ENCODE measurements at regions not wholly inside any gene's neighbourhood (a gene's known extent, or its start where the extent isn't known, plus 50 kb on each side); places are given as distances from the start of the nearest gene placed in this dataset.

DNA sequence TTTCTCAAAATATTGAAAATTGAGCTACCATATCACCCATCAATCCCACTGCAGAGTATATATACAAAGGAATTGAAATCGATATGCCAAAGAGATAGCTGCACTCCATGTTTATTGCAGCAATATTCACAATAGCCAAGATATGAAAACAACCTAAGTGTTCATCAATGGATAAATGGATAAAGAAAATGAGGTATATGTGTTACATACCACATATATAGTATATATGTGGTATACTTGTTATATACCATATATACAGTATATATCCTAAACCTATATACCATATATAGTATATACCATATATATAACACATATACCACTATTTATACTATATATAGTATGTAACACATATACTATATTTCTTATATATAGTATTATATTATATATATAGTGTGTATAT is 313.3 kb downstream of the ZNF608 start:
- intact Hi-C loops (cut with DNase I, micrococcal nuclease) = no loop called here
- H3K36me3 ChIP-seq (ENCODE audit: low read depth) = no peaks in the 10 kb centered on the region
- TF ChIP-seq, protein P1, sequence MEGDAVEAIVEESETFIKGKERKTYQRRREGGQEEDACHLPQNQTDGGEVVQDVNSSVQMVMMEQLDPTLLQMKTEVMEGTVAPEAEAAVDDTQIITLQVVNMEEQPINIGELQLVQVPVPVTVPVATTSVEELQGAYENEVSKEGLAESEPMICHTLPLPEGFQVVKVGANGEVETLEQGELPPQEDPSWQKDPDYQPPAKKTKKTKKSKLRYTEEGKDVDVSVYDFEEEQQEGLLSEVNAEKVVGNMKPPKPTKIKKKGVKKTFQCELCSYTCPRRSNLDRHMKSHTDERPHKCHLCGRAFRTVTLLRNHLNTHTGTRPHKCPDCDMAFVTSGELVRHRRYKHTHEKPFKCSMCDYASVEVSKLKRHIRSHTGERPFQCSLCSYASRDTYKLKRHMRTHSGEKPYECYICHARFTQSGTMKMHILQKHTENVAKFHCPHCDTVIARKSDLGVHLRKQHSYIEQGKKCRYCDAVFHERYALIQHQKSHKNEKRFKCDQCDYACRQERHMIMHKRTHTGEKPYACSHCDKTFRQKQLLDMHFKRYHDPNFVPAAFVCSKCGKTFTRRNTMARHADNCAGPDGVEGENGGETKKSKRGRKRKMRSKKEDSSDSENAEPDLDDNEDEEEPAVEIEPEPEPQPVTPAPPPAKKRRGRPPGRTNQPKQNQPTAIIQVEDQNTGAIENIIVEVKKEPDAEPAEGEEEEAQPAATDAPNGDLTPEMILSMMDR (IDR thresholded peaks at IDR 0.05) = no peak
- H3K4me3 ChIP-seq = no peak overlapping the region
- peaks cover 3% of the 10 kb centered on the region for H3K9me3 ChIP-seq
- DNase-seq (no peak), ATAC-seq (no peak)
- H3K4me1 ChIP-seq (ENCODE audit: low read depth) = no peaks in the 10 kb centered on the region

DNA sequence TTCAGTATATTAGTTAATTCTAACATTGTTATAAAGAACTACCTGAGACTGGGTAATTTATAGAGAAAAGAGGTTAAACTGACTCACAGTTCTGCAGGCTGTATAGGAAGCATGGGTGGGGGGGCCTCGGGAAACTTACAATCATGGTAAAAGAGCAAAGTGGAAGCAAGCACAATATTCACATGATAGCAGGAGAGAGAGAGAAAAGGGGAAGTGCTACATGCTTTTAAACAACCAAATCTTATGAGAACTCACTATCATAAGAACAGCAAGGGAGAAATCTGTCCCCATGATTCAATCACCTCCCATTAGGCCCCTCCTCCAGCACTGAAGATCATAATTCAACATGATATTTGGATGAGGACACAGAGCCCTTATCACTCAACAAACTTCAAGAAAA is 324.9 kb downstream of the ZNF608 start:
- ATAC-seq (no peak), DNase-seq (no peak)
- no peaks in the 10 kb centered on the region for H3K4me1 ChIP-seq (ENCODE audit: low read depth)
- intact Hi-C loops (cut with DNase I, micrococcal nuclease) = no loop called here
- no peaks in the 10 kb centered on the region for H3K36me3 ChIP-seq (ENCODE audit: low read depth)
- H3K4me3 ChIP-seq = no peak overlapping the region
- peaks cover 4% of the 10 kb centered on the region for H3K9me3 ChIP-seq
- TF ChIP-seq, protein P1 (IDR thresholded peaks at IDR 0.05) = no peak

DNA sequence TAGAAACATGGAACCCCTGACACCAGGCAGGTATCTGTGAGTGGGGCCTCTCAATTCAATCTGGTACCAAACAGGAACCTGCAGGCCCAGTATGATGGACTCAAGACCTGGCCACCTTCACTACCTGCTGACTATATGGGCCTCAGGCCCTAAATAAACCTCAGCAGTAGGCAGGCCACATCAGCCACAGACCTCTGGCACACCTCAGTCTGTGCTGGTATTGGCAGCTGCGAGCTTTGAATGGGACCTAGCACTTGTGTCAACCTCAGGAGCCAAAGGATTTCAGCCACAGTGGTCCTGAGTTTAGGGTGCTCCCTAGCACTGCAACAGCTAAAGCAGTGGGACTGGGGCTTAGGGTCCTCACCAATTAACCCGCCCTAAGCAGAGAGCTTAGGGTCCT is 325.5 kb downstream of the ZNF608 start:
- intact Hi-C loops (cut with DNase I, micrococcal nuclease) = no loop called here
- no peaks in the 10 kb centered on the region for H3K36me3 ChIP-seq (ENCODE audit: low read depth)
- no peak overlapping the region for H3K4me3 ChIP-seq
- ATAC-seq (no peak), DNase-seq (no peak)
- TF ChIP-seq, protein P1 (IDR thresholded peaks at IDR 0.05) = no peak
- H3K9me3 ChIP-seq = peaks cover 4% of the 10 kb centered on the region
- no peaks in the 10 kb centered on the region for H3K4me1 ChIP-seq (ENCODE audit: low read depth)

DNA sequence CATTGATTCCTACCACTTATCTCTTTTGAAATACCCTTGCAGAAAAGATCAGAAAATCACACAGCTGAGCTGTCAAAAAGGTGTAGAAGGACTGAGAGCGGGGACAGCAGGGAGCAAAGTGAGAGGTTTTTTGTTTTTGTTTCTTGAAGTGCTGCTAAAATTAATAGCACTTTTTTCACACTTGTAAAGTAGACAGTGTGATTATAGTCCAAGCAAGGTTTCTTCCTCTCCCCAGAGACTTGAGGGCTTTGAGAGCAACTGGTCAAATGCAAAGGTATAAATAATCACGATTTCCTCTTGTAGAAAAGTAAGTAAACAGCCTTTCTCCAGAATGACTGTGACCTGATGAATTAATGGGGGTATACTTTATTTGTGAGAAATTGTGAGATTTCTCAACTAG is 326.9 kb downstream of the ZNF608 start:
- ATAC-seq = no peak
- TF ChIP-seq, protein P1 (IDR thresholded peaks at IDR 0.05) = no peak
- DNase-seq = no peak
- no peak overlapping the region for H3K4me3 ChIP-seq
- no peaks in the 10 kb centered on the region for H3K36me3 ChIP-seq (ENCODE audit: low read depth)
- no peaks in the 10 kb centered on the region for H3K4me1 ChIP-seq (ENCODE audit: low read depth)
- peaks cover 4% of the 10 kb centered on the region for H3K9me3 ChIP-seq
- intact Hi-C loops (cut with DNase I, micrococcal nuclease) = no loop called here

DNA sequence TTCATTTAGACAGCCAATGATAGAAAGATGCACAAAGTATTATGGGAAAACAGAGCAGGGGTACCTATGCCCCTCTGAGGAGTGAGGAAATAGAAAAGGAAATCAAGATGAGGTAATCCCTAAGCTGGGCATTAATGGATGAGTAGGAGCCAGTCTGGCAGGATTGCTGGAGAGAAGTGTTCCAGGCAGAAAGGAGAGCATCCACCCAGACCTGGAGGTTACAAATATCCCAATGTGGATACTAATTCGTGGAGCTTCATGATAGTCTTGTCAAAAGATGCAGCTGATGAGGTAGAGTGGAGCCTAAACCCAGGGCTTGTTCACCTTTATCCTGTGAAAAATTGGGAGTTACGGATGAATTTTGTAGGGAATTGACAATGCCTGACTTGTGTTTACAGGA is 328.0 kb downstream of the ZNF608 start:
- H3K36me3 ChIP-seq (ENCODE audit: low read depth) = no peaks in the 10 kb centered on the region
- DNase-seq = no peak
- intact Hi-C loops (cut with DNase I, micrococcal nuclease) = no loop called here
- ATAC-seq = no peak
- no peak overlapping the region for H3K4me3 ChIP-seq
- TF ChIP-seq, protein P1 (IDR thresholded peaks at IDR 0.05) = no peak
- no peaks in the 10 kb centered on the region for H3K4me1 ChIP-seq (ENCODE audit: low read depth)
- H3K9me3 ChIP-seq = peaks cover 4% of the 10 kb centered on the region

DNA sequence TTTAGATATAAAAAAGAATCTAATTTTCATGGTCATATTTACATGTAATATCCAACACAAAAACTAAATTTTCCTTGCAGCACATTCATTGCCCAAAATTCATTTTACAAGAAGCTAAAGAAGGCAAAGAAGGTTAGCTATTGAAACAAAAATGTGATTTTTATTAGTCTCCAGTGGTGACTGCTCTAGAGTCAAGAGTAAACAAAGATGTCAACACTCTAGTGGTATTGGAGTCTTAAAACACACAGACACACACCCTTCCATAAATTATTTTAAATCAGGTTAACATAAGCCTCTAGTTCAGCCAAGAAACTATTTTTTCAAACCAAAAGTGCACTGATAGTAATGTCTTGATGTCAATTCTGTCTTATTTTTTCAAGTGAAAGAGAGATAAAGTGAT is 329.2 kb downstream of the ZNF608 start:
- TF ChIP-seq, protein P1 (IDR thresholded peaks at IDR 0.05) = no peak
- intact Hi-C loops (cut with DNase I, micrococcal nuclease) = no loop called here

More for the DNA sequence above, 329.2 kb downstream of the ZNF608 start:
- DNase-seq (no peak), ATAC-seq (no peak)
- Histone ChIP-seq H3K4me1 (ENCODE audit: low read depth) (no peaks in the 10 kb centered on the region), H3K9me3 (peaks cover 1% of the 10 kb centered on the region), H3K4me3 (no peak overlapping the region), H3K36me3 (ENCODE audit: low read depth) (no peaks in the 10 kb centered on the region)

Measured in mucosa of descending colon (tissue), 3 donors.